BE2C (cell line): ENCODE measurements at regions not wholly inside any gene's neighbourhood (a gene's known extent, or its start where the extent isn't known, plus 50 kb on each side); places are given as distances from the start of the nearest gene placed in this dataset.

ENCODE experiments used
- DNase-seq: peaks from one replicate; pipeline ENCODE4 v3.0.0-alpha.2; 2020
- H3K27me3 ChIP-seq: fragments of 250-450 bp; sonication (Bioruptor Pico); 2 replicates; pipeline ENCODE4 v1.5.1; 2020; ENCODE audit warnings: mild to moderate bottlenecking
- H3K36me3 ChIP-seq: fragments of 250-450 bp; sonication (Bioruptor Pico); 2 replicates; pipeline ENCODE4 v1.5.1; 2020; ENCODE audit warnings: mild to moderate bottlenecking
- H3K4me1 ChIP-seq: fragments of 250-450 bp; sonication (Bioruptor Pico); 2 replicates; pipeline ENCODE4 v1.5.1; 2020
- H3K4me3 ChIP-seq: 2 replicates; pipeline ENCODE4 v1.5.1; 2011; ENCODE audit warnings: low read depth, low read length
- H3K9me3 ChIP-seq: fragments of 250-450 bp; sonication (Bioruptor Pico); 2 replicates; pipeline ENCODE4 v1.5.1; 2020
- TF ChIP-seq, protein P1 (sequence below): IDR thresholded peaks from 2 replicates; pipeline ENCODE4 v1.5.1; 2012; ENCODE audit warnings: mild to moderate bottlenecking, low read depth, low read length

DNA sequence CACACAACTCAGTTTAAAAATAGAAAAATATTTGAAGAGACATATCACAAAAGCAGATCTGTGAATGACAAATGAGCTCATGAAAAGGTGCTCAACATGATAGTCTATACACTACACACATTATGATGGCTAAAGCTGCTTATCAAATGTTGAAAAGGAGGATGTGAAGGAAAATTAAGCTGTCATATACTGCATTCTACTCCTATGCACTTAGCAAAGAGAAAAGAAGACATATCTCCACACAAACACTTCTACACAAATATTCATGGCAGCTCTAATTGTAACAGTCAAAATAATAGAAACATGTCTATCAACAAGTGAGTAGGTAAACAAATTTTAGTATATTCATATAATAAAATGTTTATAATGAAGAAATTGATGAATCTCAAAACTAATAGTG, 540.5 kb downstream of the PLOD2 start:
- no peak for DNase-seq
- H3K4me1 ChIP-seq: no peaks in the 10 kb centered on the region
- no peaks in the 10 kb centered on the region for H3K36me3 ChIP-seq
- H3K4me3 ChIP-seq: no peak overlapping the region
- TF ChIP-seq, protein P1, sequence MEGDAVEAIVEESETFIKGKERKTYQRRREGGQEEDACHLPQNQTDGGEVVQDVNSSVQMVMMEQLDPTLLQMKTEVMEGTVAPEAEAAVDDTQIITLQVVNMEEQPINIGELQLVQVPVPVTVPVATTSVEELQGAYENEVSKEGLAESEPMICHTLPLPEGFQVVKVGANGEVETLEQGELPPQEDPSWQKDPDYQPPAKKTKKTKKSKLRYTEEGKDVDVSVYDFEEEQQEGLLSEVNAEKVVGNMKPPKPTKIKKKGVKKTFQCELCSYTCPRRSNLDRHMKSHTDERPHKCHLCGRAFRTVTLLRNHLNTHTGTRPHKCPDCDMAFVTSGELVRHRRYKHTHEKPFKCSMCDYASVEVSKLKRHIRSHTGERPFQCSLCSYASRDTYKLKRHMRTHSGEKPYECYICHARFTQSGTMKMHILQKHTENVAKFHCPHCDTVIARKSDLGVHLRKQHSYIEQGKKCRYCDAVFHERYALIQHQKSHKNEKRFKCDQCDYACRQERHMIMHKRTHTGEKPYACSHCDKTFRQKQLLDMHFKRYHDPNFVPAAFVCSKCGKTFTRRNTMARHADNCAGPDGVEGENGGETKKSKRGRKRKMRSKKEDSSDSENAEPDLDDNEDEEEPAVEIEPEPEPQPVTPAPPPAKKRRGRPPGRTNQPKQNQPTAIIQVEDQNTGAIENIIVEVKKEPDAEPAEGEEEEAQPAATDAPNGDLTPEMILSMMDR: no peak
- H3K9me3 ChIP-seq: no peaks in the 10 kb centered on the region
- no peaks in the 10 kb centered on the region for H3K27me3 ChIP-seq

DNA sequence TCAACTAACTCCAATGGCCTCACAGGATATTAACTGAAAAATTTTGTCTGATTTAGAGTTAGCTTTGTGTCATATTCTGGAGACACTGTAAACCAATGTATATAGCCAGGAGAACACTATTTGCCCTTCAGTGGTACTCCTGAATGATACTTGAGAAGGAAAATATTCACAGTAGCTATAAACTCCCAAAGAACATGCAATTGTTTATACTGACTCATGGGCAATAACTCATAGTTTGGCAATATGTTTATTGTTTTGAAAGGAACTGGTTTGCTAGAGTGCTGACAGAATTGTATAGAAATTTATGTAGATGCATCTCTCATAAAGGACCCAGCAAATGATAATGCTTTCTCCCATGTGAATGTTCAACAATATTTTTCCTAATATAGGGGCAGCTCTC, 537.6 kb downstream of the PLOD2 start:
- no peak for DNase-seq
- no peak overlapping the region for H3K4me3 ChIP-seq
- H3K9me3 ChIP-seq: no peaks in the 10 kb centered on the region
- TF ChIP-seq, protein P1: no peak
- H3K4me1 ChIP-seq: no peaks in the 10 kb centered on the region
- no peaks in the 10 kb centered on the region for H3K36me3 ChIP-seq
- no peaks in the 10 kb centered on the region for H3K27me3 ChIP-seq

DNA sequence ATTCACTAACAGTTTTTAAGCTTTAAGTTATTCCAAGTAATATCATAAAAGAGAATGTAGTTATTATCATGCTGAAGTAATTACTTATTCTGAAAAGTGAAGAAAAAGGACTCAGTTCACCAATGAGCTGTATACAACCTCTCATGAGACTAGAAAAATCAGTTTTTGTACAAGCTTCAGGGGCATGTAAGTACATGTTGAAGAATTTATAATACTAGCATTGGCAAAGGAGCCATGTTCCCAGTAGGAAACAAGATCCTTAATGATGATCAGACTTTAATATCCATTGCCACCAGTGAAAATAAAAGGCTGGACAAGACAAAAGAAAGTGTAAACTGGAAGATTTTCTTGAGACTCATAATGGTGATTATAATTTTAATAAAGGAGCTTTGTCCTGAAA, 532.8 kb downstream of the PLOD2 start:
- Histone ChIP-seq H3K4me3 (no peak overlapping the region), H3K36me3 (no peaks in the 10 kb centered on the region), H3K27me3 (no peaks in the 10 kb centered on the region), H3K9me3 (no peaks in the 10 kb centered on the region; the same call in 1 of the 2 replicates), H3K4me1 (no peaks in the 10 kb centered on the region)
- no peak for DNase-seq
- TF ChIP-seq, protein P1: no peak

- no peaks in the 10 kb centered on the region; the same call in 1 of the 2 replicates for H3K9me3 ChIP-seq
- H3K27me3 ChIP-seq: peaks cover 12% of the 10 kb centered on the region
- TF ChIP-seq, protein P1: no peak
- no peak for DNase-seq
- peaks cover 4% of the 10 kb centered on the region for H3K4me1 ChIP-seq
- H3K36me3 ChIP-seq: no peaks in the 10 kb centered on the region
- no peak overlapping the region for H3K4me3 ChIP-seq
Observed at GRCh38 chr3:145637105-145637504, 523.9 kb downstream of the PLOD2 start.

- peaks cover 4% of the 10 kb centered on the region for H3K4me1 ChIP-seq
- no peak overlapping the region for H3K4me3 ChIP-seq
Observed at GRCh38 chr3:145639003-145639606, 521.9 kb downstream of the PLOD2 start.

DNA sequence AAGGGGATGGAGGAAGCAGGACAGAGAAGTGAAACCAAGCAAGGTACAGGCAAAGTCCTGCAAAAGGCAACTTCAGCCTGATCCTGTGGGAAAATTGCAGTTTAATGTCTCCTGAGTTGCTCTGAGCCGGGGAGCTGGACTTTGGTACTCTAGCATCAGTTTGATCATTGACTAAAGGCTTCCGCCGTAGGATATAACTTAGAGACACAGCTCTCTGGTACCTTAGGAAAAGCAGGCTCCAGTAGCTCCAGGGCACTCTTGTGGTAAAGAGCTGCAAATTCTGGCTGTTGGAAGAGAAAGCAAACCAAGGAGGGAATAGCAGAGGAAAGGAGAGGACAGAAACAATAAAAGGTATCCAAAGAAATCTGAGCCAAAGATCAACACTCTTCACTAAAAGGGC, 521.1 kb downstream of the PLOD2 start:
- Histone ChIP-seq H3K4me1 (peaks cover 4% of the 10 kb centered on the region), H3K4me3 (0 out of 2 replicates have a peak overlapping the region, but pooled peaks have one; percentile 9), H3K9me3 (no peaks in the 10 kb centered on the region), H3K36me3 (no peaks in the 10 kb centered on the region), H3K27me3 (peaks cover 12% of the 10 kb centered on the region)
- TF ChIP-seq, protein P1: 0 out of 2 replicates have a peak, but pooled peaks have one; percentile 19
- DNase-seq: no peak

More at GRCh38 chr3:145639003-145639606, 521.9 kb downstream of the PLOD2 start:
- Histone ChIP-seq H3K36me3 (no peaks in the 10 kb centered on the region), H3K9me3 (no peaks in the 10 kb centered on the region), H3K27me3 (peaks cover 12% of the 10 kb centered on the region)
- TF ChIP-seq, protein P1: no peak
- DNase-seq: peak; percentile 28
